NCI-H82 treated with DMSO at 0.1 percent for 48 hours (cell line): ENCODE measurements at regions not wholly inside any gene's neighbourhood (a gene's known extent, or its start where the extent isn't known, plus 50 kb on each side); places are given as distances from the start of the nearest gene placed in this dataset.
"Not testable (repeated sequence)": the region's sequence is repeated elsewhere in the genome, so short reads cannot be mapped to it uniquely, and the experiment has no call there.

ENCODE experiments used
- DNase-seq: peaks from one replicate; lab custom pipeline; 2025; ENCODE audit not compliant: unreplicated experiment; lab: John Stamatoyannopoulos, UW

GRCh38 chr13:79642596-79642995 is 161.6 kb downstream of the NDFIP2 start:
- DNase-seq, result no peak

DNA sequence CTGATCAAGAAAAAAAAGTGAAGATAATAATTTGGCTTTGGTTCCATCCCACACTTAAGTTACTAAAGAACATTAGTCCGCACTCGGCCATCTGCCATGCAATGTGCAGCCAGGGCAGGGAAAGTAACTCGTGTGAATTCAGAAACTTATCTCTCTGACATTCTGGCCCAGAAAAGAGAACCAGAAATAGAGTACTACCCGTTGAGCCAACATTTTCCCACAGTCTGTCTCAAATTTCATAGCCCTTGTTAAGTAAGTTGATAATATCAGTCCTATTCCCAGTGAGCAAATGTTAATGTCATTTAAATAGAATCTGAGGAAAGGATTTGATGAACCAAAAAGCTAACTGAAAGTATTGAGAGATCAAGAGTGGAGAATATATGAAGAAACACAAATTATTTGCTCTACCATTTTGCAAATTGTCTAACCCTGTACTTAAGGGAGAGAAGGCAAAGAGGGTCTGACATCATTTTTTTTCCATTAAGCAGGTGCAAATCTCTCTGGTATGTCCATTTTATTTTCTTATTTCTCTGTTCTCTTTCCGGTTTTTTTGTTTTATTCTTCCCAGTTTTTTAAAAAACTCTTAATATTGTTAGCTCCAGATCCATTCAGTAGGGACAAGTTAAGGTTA is 156.3 kb downstream of the NDFIP2 start:
- peak; percentile 15 for DNase-seq

DNA sequence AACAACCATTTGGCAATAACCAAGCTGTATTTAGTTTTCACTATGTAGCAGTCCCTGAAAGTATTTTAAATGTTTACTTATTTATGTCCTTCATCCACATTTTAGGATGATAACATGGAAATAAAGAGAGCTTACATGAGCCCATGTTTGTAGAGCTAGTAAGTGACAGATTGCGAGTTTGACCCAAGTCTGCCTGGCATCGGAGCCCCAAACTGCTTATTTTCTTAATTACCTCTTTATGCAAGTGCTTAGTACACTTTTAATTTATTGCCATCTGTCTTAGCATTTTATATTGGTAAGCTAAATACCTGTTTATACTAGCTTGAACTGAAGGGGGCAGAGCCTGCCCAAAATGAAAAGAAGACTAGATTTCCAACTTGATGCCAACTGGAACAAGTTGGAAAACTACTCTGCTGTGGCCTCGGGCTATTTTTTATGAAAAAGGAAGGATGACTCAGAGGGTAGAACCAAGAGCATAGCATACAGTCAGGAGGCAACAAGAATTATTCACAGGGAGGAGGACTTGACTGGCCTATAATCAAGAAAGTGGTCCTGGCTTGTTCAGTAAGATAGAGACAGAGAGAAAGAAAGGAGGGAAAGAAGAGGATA is 150.2 kb downstream of the NDFIP2 start:
- DNase-seq, result no peak

- DNase-seq, result no peak
Measured at GRCh38 chr13:79628463-79628862, 147.5 kb downstream of the NDFIP2 start.

GRCh38 chr13:79626924-79627323 is 146.0 kb downstream of the NDFIP2 start:
- DNase-seq, result no peak

DNA sequence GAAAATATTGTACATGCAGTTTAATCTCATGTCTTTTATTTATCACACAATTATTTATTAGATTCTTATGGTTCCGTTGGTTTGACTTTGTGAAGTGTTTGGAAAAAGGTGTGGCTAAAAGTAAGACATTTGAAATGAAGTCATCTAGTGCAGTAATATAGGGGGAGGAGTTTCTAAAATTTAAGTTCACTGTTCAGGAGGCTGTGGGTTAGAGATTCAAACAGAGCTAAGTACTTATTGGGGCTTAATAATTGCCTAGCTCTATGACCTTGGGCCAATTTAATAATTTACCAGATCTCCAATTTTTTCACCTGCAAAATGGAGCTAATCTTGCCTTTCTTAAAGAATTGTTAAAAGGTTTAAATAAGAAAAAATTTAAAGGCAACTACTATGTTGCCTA is 144.6 kb downstream of the NDFIP2 start:
- DNase-seq, result no peak

- no peak for DNase-seq
Measured at GRCh38 chr13:79621902-79622301, 140.9 kb downstream of the NDFIP2 start.

DNA sequence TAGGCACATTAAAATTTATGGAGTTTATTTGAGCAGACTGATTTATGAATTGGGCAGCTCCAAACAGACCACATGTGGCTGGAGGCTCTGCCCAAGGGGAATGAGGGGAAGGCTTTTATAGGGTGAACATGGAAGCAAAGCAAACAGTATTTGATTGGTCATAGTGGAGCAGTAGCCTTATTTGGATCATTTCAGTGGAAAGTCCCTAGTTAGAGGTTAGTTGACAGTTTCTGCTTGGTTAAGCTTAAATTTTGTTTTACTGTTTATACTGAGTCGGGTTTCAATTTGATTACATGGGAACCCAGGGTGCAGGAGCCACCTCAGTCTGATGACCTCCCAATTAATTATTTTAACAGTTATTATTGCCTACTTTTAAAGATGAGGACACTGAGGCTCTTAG is 140.5 kb downstream of the NDFIP2 start:
- no peak for DNase-seq

DNA sequence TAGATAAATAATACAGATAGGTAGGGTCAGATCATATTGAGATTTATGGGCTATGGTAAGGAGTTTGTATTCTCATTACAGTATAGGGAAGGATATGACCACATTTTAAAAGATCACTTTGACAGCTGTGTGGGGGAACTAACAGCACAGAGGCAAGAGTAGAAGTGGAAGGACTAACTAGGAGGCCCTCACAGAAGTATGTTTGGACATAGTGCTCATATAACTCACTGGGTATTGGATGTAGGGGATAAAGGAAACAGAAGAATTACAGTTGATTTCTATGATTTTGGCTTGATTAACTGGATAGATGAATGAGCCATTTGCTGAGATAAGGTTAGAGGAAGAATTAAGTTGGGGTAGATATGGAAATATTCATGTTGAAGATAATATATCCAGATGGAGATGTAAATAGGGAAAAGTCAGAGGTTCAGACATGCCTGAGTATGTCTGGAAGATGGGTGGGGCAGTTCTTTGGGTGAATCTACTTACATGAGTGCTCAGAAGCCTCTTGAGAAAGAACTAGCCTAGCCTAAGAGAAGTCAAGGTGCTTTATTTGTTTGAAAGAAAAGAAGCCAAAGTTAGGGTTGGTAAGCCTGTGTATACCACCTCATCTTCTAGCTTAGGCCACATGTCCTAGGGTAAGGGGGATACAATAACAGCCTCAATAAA is 133.4 kb downstream of the NDFIP2 start:
- no peak for DNase-seq

DNA sequence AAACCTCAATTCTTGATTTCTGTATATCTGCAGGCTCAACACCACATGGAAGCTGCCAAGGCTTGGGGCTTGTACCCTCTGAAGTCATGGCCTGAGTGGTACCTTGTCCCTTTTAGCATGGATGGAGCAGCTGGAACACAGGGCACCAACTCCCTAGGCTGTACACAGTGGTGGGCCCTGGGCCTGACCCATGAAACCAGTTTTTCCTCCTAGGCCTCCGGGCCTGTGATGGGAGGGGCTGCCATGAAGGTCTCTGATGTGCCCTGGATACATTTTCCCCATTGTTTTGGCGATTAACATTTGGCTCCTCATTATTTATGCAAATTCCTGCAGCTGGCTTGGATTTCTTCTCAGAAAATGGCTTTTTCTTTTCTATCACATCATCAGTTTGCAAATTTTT is 131.6 kb downstream of the NDFIP2 start:
- DNase-seq, result no peak

GRCh38 chr13:79607895-79608294 is 126.9 kb downstream of the NDFIP2 start:
- not testable (repeated sequence) for DNase-seq
